Choroid plexus epithelial cell (primary cell): ENCODE measurements at regions not wholly inside any gene's neighbourhood (a gene's known extent, or its start where the extent isn't known, plus 50 kb on each side); places are given as distances from the start of the nearest gene placed in this dataset.

Source experiments
- DNase-seq: peaks from one replicate; pipeline ENCODE4 v3.0.0-alpha.2; 2010; ENCODE audit warnings: low read depth
- H3K4me3 ChIP-seq: 2 replicates; pipeline ENCODE4 v1.5.1; 2011; ENCODE audit warnings: low read depth, mild to moderate bottlenecking, control low read depth, low read length, moderate library complexity
- CTCF ChIP-seq: conservative IDR thresholded peaks from 2 replicates; pipeline ENCODE4 v1.5.1; 2011; ENCODE audit warnings: low read depth, mild to moderate bottlenecking, control low read depth, inconsistent platforms, low read length, moderate library complexity

- TF ChIP-seq CTCF, result no peak
- DNase-seq, result no peak
- H3K4me3 ChIP-seq, result no peak overlapping the region
Observed at GRCh38 chr3:64894006-64894405, 206.2 kb upstream of the ADAMTS9 start.

- TF ChIP-seq CTCF, result no peak
- H3K4me3 ChIP-seq, result no peak overlapping the region
- no peak for DNase-seq
Observed at GRCh38 chr3:64892671-64893309, 205.0 kb upstream of the ADAMTS9 start.

GRCh38 chr3:64891021-64891420, 203.2 kb upstream of the ADAMTS9 start:
- no peak overlapping the region for H3K4me3 ChIP-seq
- no peak for TF ChIP-seq CTCF
- DNase-seq, result no peak

- H3K4me3 ChIP-seq, result no peak overlapping the region
- TF ChIP-seq CTCF, result no peak
- DNase-seq, result no peak
Observed at GRCh38 chr3:64890466-64890865, 202.7 kb upstream of the ADAMTS9 start.

- H3K4me3 ChIP-seq, result no peak overlapping the region
- DNase-seq, result peak; percentile 71
- TF ChIP-seq CTCF, result no peak
Observed at GRCh38 chr3:64890006-64890405, 202.2 kb upstream of the ADAMTS9 start.

GRCh38 chr3:64888840-64889392, 201.1 kb upstream of the ADAMTS9 start:
- peak; percentile 28 for DNase-seq
- H3K4me3 ChIP-seq, result no peak overlapping the region
- TF ChIP-seq CTCF, result no peak

GRCh38 chr3:64888165-64888564, 200.4 kb upstream of the ADAMTS9 start:
- TF ChIP-seq CTCF, result no peak
- no peak overlapping the region for H3K4me3 ChIP-seq
- DNase-seq, result peak; percentile 74
